Anterior cingulate cortex (tissue), 58 donors: ENCODE measurements at regions not wholly inside any gene's neighbourhood (a gene's known extent, or its start where the extent isn't known, plus 50 kb on each side); places are given as distances from the start of the nearest gene placed in this dataset.
"Not testable (repeated sequence)": the region's sequence is repeated elsewhere in the genome, so short reads cannot be mapped to it uniquely, and the experiment has no call there.

ENCODE experiments used
- DNase-seq, 58 donors: peaks; one replicate each; lab custom pipeline; 2025; lab: John Stamatoyannopoulos, UW

DNA sequence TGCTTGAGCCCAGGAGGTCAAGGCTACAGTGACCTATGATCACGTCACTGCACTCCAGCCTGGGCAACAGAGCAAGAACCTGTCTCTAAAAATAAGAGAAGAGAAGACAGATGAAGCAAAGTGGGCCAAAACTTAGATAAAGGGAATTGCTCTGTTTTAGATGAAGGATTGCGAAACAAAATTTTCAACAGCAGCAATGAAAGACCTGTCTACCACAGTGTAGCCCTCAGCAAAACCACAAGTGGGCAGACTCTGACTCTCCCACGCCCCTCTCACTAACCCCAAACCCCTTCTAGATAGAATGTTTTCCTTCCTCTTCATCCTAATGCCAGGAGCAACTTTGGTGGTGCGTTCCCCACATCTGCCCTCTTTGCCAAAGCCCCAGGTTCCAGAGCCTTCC lies 105.6 kb upstream of the ALDH3B2 start:
- DNase-seq = no peak

DNA sequence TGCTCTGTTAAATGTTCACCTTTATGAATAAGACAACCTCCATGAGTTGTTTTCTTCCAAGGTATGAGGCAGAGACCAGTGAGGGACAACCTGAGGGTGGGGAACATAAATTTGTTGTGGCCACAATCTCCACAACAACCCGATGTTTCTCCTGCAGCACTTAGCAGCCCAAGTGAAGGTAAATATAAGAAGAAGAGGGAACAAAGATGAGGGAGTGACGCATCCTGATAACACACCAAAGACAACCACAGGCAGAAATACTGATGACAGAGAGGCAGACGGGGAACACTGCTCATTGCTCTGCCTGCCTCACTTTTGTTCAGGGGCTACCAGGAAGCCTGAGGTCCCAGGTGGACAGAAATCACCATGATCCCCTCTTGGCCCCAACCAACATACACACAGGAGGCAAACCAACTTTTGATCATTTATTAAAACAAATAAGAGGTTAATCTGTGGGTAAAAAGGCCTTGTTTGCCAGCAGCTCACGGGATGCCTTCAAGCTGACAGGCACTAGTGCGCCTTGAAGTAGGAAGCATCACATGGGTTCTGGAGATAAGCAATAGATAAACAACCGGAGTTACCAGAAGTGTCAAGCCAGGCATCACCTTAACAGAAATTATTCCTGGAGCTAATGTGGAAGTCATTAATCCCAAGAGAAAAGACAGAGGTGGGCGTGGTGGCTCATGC lies 104.9 kb upstream of the ALDH3B2 start:
- not testable (repeated sequence) for DNase-seq

DNA sequence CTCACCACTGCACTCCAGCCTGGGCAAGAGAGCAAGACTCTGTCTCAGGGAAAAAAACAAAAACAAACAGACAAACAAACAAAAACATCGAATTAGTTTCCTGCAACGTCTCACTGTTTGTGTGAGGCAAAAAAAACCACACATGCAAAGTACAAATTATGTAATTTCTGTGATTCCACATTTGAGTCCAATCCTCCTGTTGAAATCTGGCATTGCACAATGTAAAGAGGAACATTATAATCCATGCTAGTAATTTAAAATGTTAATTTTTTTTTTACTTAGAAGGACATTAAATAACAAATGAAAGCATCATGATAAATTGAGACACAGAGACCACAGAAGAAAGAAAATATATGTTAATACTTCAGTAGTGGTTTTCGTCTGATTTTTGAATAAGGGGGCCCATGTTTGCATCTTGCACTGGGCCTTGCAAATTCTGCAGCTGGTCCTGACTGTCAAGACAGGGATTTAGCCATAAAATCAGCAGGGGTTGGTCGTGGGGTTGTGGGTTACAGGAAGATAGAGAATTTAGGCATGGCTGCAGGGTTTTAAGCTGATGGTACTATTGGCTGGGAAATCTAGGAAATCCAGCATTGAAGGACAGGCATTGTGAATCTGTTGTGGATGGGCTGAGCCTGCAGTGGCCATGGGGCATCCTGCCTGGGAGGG lies 102.6 kb upstream of the ALDH3B2 start:
- DNase-seq = no peak

DNA sequence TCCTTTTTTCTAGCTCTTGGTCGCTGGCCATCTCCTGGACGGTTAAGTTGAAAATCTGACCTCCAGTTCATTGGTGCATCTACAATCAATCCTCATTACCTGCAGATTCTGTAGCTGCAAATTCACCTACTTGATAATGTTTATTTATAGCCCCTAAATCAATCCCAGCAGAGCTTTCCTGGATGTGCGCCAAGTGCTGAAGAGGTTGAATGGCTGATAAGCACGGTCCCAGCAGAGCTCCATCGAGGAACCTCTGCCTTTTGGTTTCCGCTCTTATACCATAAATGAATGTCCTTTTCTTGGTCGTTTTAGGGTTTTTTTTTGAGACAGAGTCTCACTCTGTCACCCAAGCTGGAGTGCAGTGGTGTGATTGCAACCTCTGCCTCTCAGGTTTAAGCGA lies 99.8 kb upstream of the ALDH3B2 start:
- not testable (repeated sequence) for DNase-seq

DNA sequence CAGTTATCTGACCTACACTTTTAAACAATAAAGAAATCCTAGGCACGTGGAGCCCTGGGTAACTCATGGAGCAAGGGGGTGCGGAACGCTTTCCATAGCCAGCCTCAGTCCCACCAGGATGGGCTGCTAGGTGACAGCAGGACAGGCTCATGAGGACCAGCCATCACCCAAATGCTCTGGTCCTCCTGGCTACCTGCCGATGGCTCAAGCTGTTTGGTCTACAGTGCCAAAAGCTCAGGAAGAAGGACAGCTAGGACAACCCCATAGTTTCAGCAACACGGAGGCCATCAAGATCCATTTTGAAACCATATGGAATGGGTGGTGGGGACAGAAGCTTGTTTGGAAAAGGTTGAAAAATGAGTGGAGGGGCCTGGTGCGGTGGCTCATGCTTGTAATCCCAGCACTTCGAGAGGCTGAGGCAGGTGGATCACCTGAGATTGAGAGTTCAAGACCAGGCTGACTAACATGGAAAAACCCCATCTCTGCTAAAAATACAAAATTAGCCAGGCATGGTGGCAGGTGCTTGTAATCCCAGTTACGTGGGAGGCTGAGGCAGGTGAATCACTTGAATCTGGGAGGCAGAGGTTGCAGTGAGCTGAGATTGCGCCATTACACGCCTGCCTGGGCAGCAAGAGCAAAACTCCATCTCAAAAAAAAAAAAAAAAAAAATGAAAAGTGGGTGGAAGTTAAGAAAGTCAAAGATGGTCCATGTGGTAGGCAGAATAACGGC lies 93.7 kb upstream of the ALDH3B2 start:
- peak in 1 of 58 donors; percentile 13 for DNase-seq

DNA sequence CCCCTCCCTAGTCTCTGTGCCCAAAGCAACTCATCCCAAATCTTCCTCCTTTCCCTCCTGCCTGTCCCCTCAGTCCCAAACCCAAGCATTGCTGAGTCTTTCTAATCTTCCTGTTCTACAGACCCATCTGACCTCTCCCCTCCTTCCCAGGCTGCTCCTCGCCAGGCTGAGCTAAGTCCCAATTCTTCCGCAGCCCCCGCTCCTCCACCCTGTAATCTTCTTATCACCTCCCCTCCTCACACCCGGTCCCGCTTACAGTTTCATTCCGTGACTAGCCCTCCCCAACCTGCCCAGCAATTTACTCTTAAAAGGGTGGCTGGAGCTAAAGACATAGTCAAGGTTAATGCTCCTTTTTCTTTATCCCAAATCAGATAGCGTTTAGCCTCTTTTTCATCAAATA lies 86.8 kb upstream of the ALDH3B2 start:
- DNase-seq = not testable (repeated sequence)

DNA sequence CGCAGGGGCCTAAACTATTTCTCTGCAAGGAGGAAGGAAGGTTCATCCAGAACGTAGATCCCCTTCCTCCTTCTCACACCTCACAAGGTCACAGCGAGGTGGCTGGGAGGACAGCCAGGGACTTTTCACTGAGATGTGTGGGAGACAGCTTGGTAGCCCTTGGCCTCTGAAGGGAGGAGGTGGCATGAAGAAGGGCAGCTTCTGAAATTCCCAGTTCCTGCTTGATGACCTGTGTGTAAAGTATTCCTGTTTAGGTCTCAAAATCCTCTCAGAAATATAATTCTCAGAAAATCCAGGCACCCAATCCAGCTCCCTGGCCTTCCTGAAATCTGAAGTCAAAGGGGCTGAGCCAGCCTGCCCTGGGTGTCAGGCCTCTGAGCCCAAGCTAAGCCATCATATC lies 84.9 kb upstream of the ALDH3B2 start:
- DNase-seq = not testable (repeated sequence)

DNA sequence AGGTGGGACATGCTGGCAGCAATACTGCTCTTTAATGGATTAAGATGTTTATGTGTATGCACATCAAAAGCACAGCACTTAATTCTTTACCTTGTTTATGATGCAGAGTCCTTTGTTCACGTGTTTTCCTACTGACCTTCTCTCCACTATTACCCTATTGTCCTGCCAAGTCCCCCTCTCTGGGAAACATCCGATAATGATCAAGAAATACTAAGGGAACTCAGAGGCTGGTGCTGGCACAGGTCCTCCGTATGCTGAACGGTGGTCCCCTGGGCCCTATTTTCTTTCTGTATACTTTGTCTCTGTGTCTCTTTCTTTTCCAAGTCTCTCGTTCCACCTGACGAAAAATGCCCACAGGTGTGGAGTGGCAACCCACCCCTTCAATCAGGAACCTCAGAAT lies 84.0 kb upstream of the ALDH3B2 start:
- DNase-seq = not testable (repeated sequence)

DNA sequence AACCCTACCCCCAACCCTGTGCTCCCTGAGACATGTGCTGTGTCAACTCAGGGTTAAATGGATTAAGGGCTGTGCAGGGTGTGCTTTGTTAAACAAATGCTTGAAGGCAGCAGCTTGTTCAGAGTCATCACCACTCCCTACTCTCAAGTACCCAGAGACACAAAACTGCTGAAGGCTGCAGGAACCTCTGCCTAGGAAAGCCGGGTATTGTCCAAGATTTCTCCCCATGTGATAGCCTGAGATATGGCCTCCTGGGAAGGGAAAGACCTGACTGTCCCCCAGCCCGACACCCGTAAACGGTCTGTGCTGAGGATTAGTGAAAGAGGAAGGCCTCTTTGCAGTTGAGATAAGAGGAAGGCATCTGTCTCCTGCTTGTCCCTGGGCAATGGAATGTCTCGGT lies 83.6 kb upstream of the ALDH3B2 start:
- DNase-seq = not testable (repeated sequence)

DNA sequence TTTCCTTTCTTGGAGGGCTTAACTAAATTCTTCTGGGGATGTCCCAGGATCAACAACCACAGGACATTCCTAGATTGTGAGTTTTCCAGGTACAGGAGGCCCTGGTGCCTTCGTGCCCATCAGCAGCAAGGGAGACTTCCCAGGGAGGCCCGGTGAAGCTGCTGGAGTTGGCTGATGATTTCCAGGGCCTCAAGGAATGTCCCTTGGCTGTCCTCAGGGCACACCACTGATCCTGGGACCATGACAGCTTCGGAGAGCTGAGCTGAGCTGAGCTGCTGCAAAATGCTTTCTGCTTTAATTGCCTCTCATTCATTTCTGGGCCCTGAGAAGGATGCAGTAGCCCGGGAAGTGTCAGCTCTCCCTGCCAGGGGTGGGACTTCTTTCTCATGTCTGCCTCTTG lies 79.4 kb upstream of the ALDH3B2 start:
- DNase-seq = not testable (repeated sequence)

DNA sequence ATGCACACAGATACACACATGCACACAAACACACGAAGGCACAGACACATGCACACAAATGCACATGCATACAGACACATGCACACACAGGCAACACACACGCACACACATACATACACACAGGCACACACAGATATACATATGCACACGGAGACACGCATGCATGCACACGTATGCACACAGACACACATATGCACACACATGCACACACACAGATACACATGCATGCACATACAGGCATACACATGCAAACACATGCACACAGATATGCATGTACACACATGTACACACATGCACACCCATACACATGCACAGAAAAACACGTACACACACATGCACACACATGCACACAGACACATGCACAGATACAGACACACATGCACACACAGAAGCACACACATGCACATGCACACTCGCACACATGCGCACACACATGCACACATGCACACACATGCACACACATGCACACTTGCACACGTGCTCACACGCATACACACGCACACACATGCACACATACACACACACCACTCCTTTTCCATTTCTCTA lies 70.8 kb upstream of the ALDH3B2 start:
- DNase-seq = no peak

DNA sequence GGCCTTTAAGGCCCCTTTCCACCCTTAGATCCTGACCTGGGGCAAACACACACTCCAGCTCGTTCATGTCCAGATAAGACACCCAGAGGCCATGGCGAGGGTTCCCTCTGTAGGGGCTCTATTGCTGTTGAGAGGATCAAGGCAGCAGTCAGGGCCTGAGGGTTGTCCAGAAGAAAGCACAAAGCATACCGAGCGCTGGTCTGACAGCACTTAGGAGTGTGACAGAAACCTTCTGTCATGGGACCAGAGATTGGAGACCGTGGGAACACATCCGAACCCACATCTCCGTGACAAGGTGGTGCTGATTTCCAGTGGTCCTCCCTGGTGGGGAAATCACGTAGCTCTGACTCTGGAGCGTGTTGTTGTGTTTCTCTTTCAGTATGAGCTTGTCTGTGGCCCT lies 69.8 kb upstream of the ALDH3B2 start:
- DNase-seq = not testable (repeated sequence)

DNA sequence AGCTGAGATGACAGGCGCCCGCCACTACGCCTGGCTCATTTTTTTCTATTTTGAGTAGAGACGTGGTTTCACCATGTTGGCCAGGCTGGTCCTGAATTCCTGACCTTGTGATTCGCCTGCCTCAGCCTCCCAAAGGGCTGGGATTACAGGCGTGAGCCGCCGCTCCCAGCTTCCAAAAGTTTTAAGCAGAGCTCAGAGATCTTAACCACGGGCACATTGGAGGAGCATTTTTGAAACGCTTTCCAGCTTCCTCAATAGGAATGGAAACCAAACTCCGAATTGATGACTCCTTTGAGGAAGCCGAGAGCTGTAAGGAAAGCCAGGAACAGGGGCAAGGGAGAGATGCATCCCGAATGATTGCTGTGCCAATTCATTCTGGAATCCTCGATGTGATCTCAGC lies 63.8 kb upstream of the ALDH3B2 start:
- DNase-seq = not testable (repeated sequence)

DNA sequence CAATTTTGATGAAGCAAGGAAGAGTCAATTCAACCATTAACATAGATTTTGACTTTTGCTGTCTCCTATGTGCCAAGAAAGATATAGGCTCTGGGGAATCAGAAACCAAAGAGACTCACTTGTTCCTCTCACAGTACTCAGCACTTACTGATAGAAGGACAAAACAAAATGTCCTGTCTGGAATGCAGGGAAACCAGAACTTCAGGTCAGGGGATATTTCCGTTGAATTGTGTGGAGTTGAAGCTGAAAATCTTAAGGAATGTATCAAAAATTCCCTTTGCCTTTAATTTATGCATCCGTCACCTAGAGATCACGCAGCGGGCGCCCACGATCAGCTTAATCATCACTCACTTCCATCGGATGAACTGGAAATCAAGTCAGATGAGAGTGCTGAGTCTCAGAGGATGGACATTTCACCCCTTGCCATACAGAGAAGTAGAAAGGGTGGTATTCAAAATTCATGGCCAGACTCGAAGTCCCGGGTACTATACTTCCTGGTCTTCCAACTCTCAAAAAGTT lies 63.2 kb upstream of the ALDH3B2 start:
- not testable (repeated sequence) for DNase-seq

DNA sequence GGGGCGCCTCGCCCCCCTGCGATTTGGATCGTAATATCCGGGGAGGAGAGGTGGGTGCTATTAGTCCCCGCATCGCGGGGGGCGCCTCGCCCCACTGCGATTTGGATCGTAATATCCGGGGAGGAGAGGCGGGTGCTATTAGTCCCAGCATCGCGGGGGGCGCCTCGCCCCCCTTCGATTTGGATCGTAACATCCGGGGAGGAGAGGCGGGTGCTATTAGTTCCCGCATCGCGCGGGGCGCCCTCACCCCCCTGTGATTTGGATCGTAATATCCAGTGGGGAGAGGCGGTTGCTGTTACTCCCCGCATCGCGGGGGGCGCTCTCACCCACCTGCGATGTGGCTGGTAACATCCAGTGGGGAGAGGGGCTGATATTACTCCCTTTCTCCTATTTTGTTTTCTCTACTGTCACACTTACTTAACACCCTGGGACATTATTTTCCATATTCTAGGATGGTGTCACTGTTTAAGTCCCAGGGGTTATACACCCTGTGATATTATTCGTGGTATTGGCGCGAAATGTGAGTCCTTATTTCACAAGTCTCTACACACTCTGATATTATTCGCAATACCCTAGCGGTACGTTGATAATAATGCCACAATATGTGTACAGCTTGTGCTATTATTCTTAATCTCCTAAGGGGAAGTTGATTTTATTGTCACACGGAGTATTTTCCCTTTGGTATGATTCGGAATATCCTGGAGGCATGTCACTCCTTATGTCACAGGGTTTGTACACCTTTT lies 57.8 kb upstream of the ALDH3B2 start:
- DNase-seq = peak in 2 of 58 donors; percentile 33 to 71

DNA sequence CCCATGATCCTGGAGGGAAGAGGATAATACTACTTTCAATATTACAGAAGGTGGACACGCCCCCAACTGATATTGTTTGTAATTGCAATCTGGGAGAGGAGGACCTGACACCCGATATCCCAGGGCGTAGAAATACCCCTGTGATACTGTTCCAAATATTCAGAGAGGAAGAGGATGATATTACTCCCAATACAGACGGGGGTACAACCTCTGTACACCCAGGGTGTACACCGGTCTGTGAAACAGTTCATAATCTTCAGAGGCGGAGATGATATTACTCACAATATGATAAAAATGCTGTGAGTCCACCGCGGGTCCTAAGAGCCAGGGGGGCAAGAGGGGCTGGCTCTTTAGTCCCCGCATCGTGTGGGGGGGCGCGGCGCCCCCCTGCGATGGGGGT lies 57.2 kb upstream of the ALDH3B2 start:
- DNase-seq = no peak

DNA sequence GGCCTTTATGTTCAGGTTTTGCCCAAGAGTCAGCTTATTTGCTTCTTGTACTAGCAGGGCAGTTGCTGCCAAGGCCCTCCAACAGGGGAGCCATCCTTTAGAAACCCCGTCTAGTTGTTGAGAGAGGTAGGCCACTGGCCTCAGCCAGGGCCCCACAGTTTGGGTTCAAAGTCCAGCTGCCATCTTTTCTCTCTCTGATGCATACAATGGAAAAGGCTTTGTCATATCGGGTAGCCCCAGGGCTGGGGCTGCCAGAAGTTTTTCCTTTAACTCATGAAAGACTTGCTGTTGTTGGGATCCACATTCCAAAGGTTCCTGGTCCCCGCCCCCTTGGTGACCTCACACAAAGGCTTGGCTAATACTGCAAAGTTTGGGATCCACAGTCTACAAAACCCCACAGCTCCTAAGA lies 53.7 kb upstream of the ALDH3B2 start:
- not testable (repeated sequence) for DNase-seq

DNA sequence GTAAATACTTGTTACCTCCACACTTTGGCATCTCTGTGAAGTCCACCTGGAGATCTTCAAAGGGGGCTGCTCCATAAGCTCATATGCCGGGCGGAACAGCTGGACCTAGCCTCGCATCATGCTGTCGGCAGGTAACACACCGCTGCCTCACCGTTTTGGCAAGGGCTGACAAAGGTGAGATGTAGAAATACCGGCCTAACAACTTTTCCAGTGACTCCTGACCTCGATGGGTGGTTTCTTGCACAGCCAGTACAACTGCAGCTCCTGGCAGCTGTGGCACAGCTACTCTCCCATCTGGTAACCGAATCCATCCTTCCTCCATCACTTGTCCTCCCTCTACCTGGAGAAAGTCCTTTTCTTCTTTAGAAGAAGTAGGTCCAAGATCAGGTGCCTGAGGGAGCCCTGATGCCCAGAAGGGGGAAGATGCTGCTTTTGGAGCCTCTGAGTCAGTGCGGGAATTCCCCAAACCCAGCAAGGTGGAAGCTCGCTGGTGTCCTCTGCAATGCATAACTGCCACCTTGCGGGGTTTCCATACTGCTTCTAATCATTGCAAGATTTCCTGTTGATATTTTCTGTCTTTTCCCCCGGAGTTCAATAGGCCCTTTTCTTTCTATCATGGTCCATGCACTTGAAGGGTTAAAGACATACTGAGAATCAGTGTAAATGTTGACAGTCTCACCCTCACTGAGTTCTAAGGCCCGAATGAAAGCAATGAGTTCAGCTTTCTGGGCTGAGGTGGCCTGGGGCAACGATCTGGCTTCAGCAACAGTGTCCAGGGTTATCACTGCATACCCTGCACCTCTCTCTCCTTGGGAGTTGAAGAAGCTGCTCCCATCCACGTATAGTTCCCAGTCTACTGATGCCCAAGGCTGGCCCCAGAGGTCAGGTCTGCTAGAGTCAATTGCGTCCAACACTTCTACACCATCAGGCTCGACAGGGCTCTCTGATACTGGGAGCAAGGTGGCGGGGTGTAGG lies 52.9 kb upstream of the ALDH3B2 start:
- not testable (repeated sequence) for DNase-seq
